IMR-90 (cell line): ENCODE measurements at regions not wholly inside any gene's neighbourhood (a gene's known extent, or its start where the extent isn't known, plus 50 kb on each side); places are given as distances from the start of the nearest gene placed in this dataset.

ENCODE experiments used
- ATAC-seq: fragments of 200-7000 bp; cut with Tn5 transposase; 2 replicates; pipeline ENCODE4 v1.9.1; 2020; ENCODE audit warnings: low read depth, mild to moderate bottlenecking, moderate library complexity
- BruUV-seq: library from RNA; stranded (reverse); fragments of 400-500 nt; replicated peaks from 2 replicates; lab custom pipeline; 2021; lab: Mats Ljungman, UMichigan
- CTCF ChIA-PET: fragments of 300-600 bp; formaldehyde crosslinking; extraction: SDS; loops from one replicate; lab custom pipeline; 2021; ENCODE audit warnings: antibody characterized with exemption; lab: Yijun Ruan, JAX
- POLR2A ChIA-PET: fragments of 300-600 bp; sonication (Branson Sonifier 250); formaldehyde crosslinking; loops from one replicate; lab custom pipeline; 2022; ENCODE audit warnings: antibody characterized with exemption; ENCODE audit not compliant: unreplicated experiment; lab: Charles Lee
- DNase-seq: peaks from one replicate; pipeline ENCODE4 v3.0.0; 2013
- H2AFZ ChIP-seq: replicated peaks from 2 replicates; pipeline ENCODE3; 2013; ENCODE audit warnings: low read length, mild to moderate bottlenecking; ENCODE audit not compliant: poor library complexity
- H2AK5ac ChIP-seq: 2 replicates; pipeline ENCODE4 v1.6.1; 2013; ENCODE audit warnings: low read depth, low read length, inconsistent platforms
- H2AK9ac ChIP-seq: replicated peaks from 2 replicates; pipeline ENCODE3; 2013; ENCODE audit warnings: mild to moderate bottlenecking, low read depth, low read length, moderate library complexity; ENCODE audit not compliant: poor library complexity
- H2BK120ac ChIP-seq: 2 replicates; pipeline ENCODE4 v1.6.1; 2013; ENCODE audit warnings: low read depth, low read length, inconsistent platforms
- H2BK15ac ChIP-seq: 3 replicates; pipeline ENCODE4 v1.6.1; 2013; ENCODE audit warnings: low read depth, low read length, inconsistent platforms
- H2BK20ac ChIP-seq: 2 replicates; pipeline ENCODE4 v1.6.1; 2013; ENCODE audit warnings: low read depth, mild to moderate bottlenecking, inconsistent platforms, low read length, moderate library complexity
- H2BK5ac ChIP-seq: 2 replicates; pipeline ENCODE4 v1.6.1; 2013; ENCODE audit warnings: mild to moderate bottlenecking, low read depth, low read length, inconsistent platforms; ENCODE audit not compliant: poor library complexity, severe bottlenecking
- H3K14ac ChIP-seq: replicated peaks from 2 replicates; pipeline ENCODE4 v1.6.1; 2013; ENCODE audit warnings: low read depth, low read length, inconsistent platforms
- H3K18ac ChIP-seq: 2 replicates; pipeline ENCODE4 v1.6.1; 2013; ENCODE audit warnings: low read depth, low read length, control low read depth
- H3K23ac ChIP-seq: 2 replicates; pipeline ENCODE4 v1.6.1; 2013; ENCODE audit warnings: low read depth, low read length, inconsistent platforms
- H3K27ac ChIP-seq: 2 replicates; pipeline ENCODE4 v1.5.1; 2013; ENCODE audit warnings: mild to moderate bottlenecking, control low read depth, low read length; ENCODE audit not compliant: insufficient read depth
- H3K27me3 ChIP-seq: 2 replicates; pipeline ENCODE4 v1.6.1; 2013; ENCODE audit warnings: low read length; ENCODE audit not compliant: control insufficient read depth, insufficient read depth
- H3K36me3 ChIP-seq: 2 replicates; pipeline ENCODE4 v1.6.1; 2013; ENCODE audit warnings: low read length, mixed read lengths; ENCODE audit not compliant: control insufficient read depth, insufficient read depth
- H3K4ac ChIP-seq: 2 replicates; pipeline ENCODE4 v1.6.1; 2013; ENCODE audit warnings: low read depth, low read length, inconsistent platforms
- H3K4me1 ChIP-seq: 2 replicates; pipeline ENCODE4 v1.6.1; 2013; ENCODE audit warnings: low read length, mixed read lengths; ENCODE audit not compliant: control insufficient read depth, insufficient read depth
- H3K4me2 ChIP-seq: 2 replicates; pipeline ENCODE4 v1.6.1; 2013; ENCODE audit warnings: low read depth, mild to moderate bottlenecking, control low read depth, low read length, moderate library complexity
- H3K4me3 ChIP-seq: 2 replicates; pipeline ENCODE4 v1.5.1; 2013; ENCODE audit warnings: low read depth, mild to moderate bottlenecking, control low read depth, low read length, moderate library complexity; ENCODE audit not compliant: insufficient read depth
- H3K56ac ChIP-seq: 2 replicates; pipeline ENCODE4 v1.6.1; 2013; ENCODE audit warnings: low read length, inconsistent platforms; ENCODE audit not compliant: insufficient read depth; ENCODE audit errors: extremely low read depth
- H3K79me1 ChIP-seq, 2 experiments: 2 replicates each; pipeline ENCODE4 v1.6.1; 2013; ENCODE audit warnings: low read length in 2 of 2, inconsistent platforms in 1 of 2, low read depth in 1 of 2
- H3K9ac ChIP-seq: 2 replicates; pipeline ENCODE4 v1.6.1; 2013; ENCODE audit warnings: low read depth, low read length, control low read depth
- H3K9me1 ChIP-seq: 2 replicates; pipeline ENCODE4 v1.6.1; 2013; ENCODE audit warnings: low read length, inconsistent platforms; ENCODE audit not compliant: insufficient read depth
- H3K9me3 ChIP-seq: 2 replicates; pipeline ENCODE4 v1.6.1; 2013; ENCODE audit warnings: low read length; ENCODE audit not compliant: control insufficient read depth, insufficient read depth
- H4K20me1 ChIP-seq: 2 replicates; pipeline ENCODE4 v1.6.1; 2013; ENCODE audit warnings: low read length, inconsistent platforms; ENCODE audit not compliant: insufficient read depth
- H4K5ac ChIP-seq: 2 replicates; pipeline ENCODE4 v1.6.1; 2013; ENCODE audit warnings: mild to moderate bottlenecking, low read depth, low read length, control low read depth
- H4K8ac ChIP-seq, 2 experiments: 2 replicates each; pipeline ENCODE4 v1.6.1; 2013; ENCODE audit warnings: low read depth in 2 of 2, low read length in 2 of 2, control low read depth in 1 of 2, inconsistent platforms in 1 of 2
- H4K91ac ChIP-seq: 2 replicates; pipeline ENCODE4 v1.6.1; 2013; ENCODE audit warnings: low read depth, low read length, inconsistent platforms; ENCODE audit not compliant: insufficient read depth
- CEBPB ChIP-seq: IDR thresholded peaks from 2 replicates; pipeline ENCODE4 v1.6.1; 2012; ENCODE audit warnings: low read depth, low read length, improper control_type of control experiment
- MXI1 ChIP-seq: IDR thresholded peaks from 2 replicates; pipeline ENCODE4 v1.6.1; 2012; ENCODE audit warnings: low read depth, mild to moderate bottlenecking, low read length, moderate library complexity, borderline replicate concordance
- NFE2L2 ChIP-seq: fragments of 150-350 bp; IDR thresholded peaks from 2 replicates; pipeline ENCODE4 v1.6.1; 2016; ENCODE audit warnings: low read depth, mild to moderate bottlenecking, low read length
- SMC3 ChIP-seq: fragments of 150-350 bp; IDR thresholded peaks from 2 replicates; pipeline ENCODE4 v1.6.1; 2016; ENCODE audit warnings: low read depth, mild to moderate bottlenecking, antibody characterized with exemption, low read length, moderate library complexity
- WGBS, 2 experiments: methylation state at CpG; one replicate each; pipeline versions ENCODE4 v1.1.5 to v1.1.7; 2013; ENCODE audit warnings: missing lambda C conversion rate in 2 of 2; ENCODE audit not compliant: insufficient read length in 1 of 2; ENCODE audit errors: extremely low coverage in 2 of 2; 5-methylcytosine and 5-hydroxymethylcytosine counted together
- dilution Hi-C: fragments of 300-500 bp; cut with HindIII; formaldehyde crosslinking; loops from one replicate; pipeline ENCODE4 v1.14.3; 2018; ENCODE audit warnings: low sequenced_read_pairs; ENCODE audit not compliant: unreplicated experiment
- in situ Hi-C: fragments of 300-500 bp; cut with MboI; formaldehyde crosslinking; loops from 3 replicates; pipeline ENCODE4 v1.14.3; 2019; ENCODE audit warnings: low sequenced_read_pairs, inconsistent platforms, mixed read lengths
- intact Hi-C: fragments of 100-400 bp; cut with micrococcal nuclease; formaldehyde crosslinking; loops from 2 replicates; pipeline ENCODE4 v1.10.0; 2022

GRCh38 chr12:67927815-67928214 lies 61.4 kb upstream of the IFNG-AS1 start:
- no peak overlapping the region for H3K4me2 ChIP-seq
- dilution Hi-C loops = no loop called here
- no TSS peak for BruUV-seq

More at GRCh38 chr12:67927815-67928214, 61.4 kb upstream of the IFNG-AS1 start:
- Histone ChIP-seq H3K14ac (no peak overlapping the region), H2BK5ac (no peak overlapping the region), H4K5ac (no peak overlapping the region), H3K56ac (no peak overlapping the region), H3K27ac (no peak overlapping the region), H4K8ac (no peak overlapping the region), H2AK9ac (no peak overlapping the region), H3K36me3 (no peaks in the 10 kb centered on the region), H2BK15ac (no peak overlapping the region), H2BK20ac (no peak overlapping the region), H3K4ac (no peak overlapping the region), H3K9me1 (no peaks in the 10 kb centered on the region), H2AK5ac (no peak overlapping the region), H4K91ac (no peak overlapping the region), H3K4me3 (no peak overlapping the region), H3K79me1 (no peaks in the 10 kb centered on the region), H3K9ac (no peak overlapping the region), H3K27me3 (peaks cover 2% of the 10 kb centered on the region), H4K20me1 (no peaks in the 10 kb centered on the region), H2BK120ac (no peak overlapping the region), H2AFZ (no peak overlapping the region), H3K9me3 (no peaks in the 10 kb centered on the region), H3K18ac (no peak overlapping the region), H3K23ac (no peak overlapping the region), H3K4me1 (no peaks in the 10 kb centered on the region)
- no CpG with 5 or more reads among the region's 3 CpGs for WGBS, 2 experiments
- CTCF ChIA-PET = interaction anchor here (0.6 kb wide), 1 partner anchor 1016 kb away, joined by 3 read pairs; no protein-coding TSS in a partner anchor
- no peak for DNase-seq
- POLR2A ChIA-PET = no interaction called here
- in situ Hi-C loops (no loop called here), intact Hi-C loops (no loop called here)
- ATAC-seq = no peak
- TF ChIP-seq CEBPB (no peak), MXI1 (no peak), SMC3 (no peak), NFE2L2 (no peak)
